ENCODE measurements at regions not wholly inside any gene's neighbourhood (a gene's known extent, or its start where the extent isn't known, plus 50 kb on each side); places are given as distances from the start of the nearest gene placed in this dataset.

- DNase-seq (ENCODE audit: low read depth in 1 of 2, low spot score in 1 of 2) (no peak), ATAC-seq (no peak), FAIRE-seq (no peak)
- Histone ChIP-seq H3K4me2 (no peak overlapping the region), H3K4me1 (no peaks in the 10 kb centered on the region), H3K4me3 (no peak overlapping the region), H3K27ac (no peak overlapping the region), H3K9me3 (no peaks in the 10 kb centered on the region)
- WGBS (ENCODE audit: missing lambda C conversion rate): 8% methylated on average over 2 of the region's 2 CpGs
- TF ChIP-seq ZSCAN20 (CRISPR knock-in tag; IDR thresholded peaks at IDR 0.05): no peak
- TF ChIP-seq HOXB5 (CRISPR knock-in tag; IDR thresholded peaks at IDR 0.05): no peak
- TF ChIP-seq HOXA7 (CRISPR knock-in tag; IDR thresholded peaks at IDR 0.05): no peak
- TF ChIP-seq CEBPB (IDR thresholded peaks at IDR 0.05): no peak
- no peak for TF ChIP-seq RAD21 (conservative IDR thresholded peaks at IDR 0.05 in 1 of 2, IDR thresholded peaks at IDR 0.05 in 1 of 2)
- TF ChIP-seq CBX8 (IDR thresholded peaks at IDR 0.05): no peak
- ChIA-PET CTCF (no interaction called here), POLR2A (no interaction called here)
Observed at GRCh38 chr18:30489890-30490643, 552.5 kb downstream of the DSC3 start.

GRCh38 chr18:30487962-30488361 lies 554.6 kb downstream of the DSC3 start:
- ChIA-PET POLR2A (no interaction called here), CTCF (no interaction called here)
- TF ChIP-seq, protein P1, sequence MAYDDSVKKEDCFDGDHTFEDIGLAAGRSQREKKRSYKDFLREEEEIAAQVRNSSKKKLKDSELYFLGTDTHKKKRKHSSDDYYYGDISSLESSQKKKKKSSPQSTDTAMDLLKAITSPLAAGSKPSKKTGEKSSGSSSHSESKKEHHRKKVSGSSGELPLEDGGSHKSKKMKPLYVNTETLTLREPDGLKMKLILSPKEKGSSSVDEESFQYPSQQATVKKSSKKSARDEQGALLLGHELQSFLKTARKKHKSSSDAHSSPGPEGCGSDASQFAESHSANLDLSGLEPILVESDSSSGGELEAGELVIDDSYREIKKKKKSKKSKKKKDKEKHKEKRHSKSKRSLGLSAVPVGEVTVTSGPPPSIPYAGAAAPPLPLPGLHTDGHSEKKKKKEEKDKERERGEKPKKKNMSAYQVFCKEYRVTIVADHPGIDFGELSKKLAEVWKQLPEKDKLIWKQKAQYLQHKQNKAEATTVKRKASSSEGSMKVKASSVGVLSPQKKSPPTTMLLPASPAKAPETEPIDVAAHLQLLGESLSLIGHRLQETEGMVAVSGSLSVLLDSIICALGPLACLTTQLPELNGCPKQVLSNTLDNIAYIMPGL (CRISPR knock-in tag; IDR thresholded peaks at IDR 0.05; ENCODE audit: borderline replicate concordance): no peak
- TF ChIP-seq BHLHE40 (IDR thresholded peaks at IDR 0.05; ENCODE audit: low read depth, low read length) (no peak), RARB (CRISPR knock-in tag; IDR thresholded peaks at IDR 0.05) (no peak), CBX8 (IDR thresholded peaks at IDR 0.05) (no peak), KDM5A (IDR thresholded peaks at IDR 0.05) (no peak), JUNB (IDR thresholded peaks at IDR 0.05) (no peak), MAFK (IDR thresholded peaks at IDR 0.05; ENCODE audit: partially characterized antibody) (no peak), HOXB13 (CRISPR knock-in tag; IDR thresholded peaks at IDR 0.05; ENCODE audit: low read depth) (no peak), HOXB5 (CRISPR knock-in tag; IDR thresholded peaks at IDR 0.05) (no peak), ZNF302 (CRISPR knock-in tag; IDR thresholded peaks at IDR 0.05) (no peak)
- TF ChIP-seq, protein P2, sequence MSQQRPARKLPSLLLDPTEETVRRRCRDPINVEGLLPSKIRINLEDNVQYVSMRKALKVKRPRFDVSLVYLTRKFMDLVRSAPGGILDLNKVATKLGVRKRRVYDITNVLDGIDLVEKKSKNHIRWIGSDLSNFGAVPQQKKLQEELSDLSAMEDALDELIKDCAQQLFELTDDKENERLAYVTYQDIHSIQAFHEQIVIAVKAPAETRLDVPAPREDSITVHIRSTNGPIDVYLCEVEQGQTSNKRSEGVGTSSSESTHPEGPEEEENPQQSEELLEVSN (IDR thresholded peaks at IDR 0.05; ENCODE audit: borderline replicate concordance, low read depth): no peak
- TF ChIP-seq, protein P3, sequence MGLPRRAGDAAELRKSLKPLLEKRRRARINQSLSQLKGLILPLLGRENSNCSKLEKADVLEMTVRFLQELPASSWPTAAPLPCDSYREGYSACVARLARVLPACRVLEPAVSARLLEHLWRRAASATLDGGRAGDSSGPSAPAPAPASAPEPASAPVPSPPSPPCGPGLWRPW (IDR thresholded peaks at IDR 0.05): no peak
- Histone ChIP-seq H3K9me3 (no peaks in the 10 kb centered on the region), H3K4me2 (no peak overlapping the region), H3K4me3 (no peak overlapping the region), H3K4me1 (no peaks in the 10 kb centered on the region), H3K27ac (no peak overlapping the region)
- no peak for FAIRE-seq
- DNase-seq (ENCODE audit: low read depth in 1 of 2, low spot score in 1 of 2): no peak
- 22% methylated on average over 2 of the region's 2 CpGs for WGBS (ENCODE audit: missing lambda C conversion rate)
- ATAC-seq: no peak

DNA sequence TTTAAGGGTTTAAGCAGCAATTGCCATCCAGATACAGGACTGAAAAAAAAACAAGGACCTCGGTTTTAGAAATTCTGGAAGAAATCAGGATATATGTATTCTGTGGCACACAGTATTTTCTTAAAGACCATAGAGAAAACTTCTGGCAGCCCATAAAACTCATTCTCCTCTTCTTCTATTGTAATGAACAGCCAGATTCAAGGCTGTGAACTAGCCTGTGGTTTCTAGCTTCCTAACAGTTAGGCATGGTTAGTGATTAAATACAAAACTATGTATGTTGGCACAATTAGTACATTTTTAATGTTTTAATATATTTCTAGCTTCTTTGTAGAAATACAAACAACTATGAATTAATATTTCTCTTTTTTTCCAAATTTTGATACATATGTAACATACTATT lies 555.7 kb downstream of the DSC3 start:
- no peak overlapping the region for H3K27ac ChIP-seq
- CTCF ChIA-PET: no interaction called here
- no peak overlapping the region for H3K4me3 ChIP-seq
- H3K9me3 ChIP-seq: no peaks in the 10 kb centered on the region
- POLR2A ChIA-PET: no interaction called here
- no peak overlapping the region for H3K4me2 ChIP-seq
- TF ChIP-seq RFX5 (IDR thresholded peaks at IDR 0.05): no peak
- TF ChIP-seq NR3C1 (IDR thresholded peaks at IDR 0.05): no peak
- no peak for TF ChIP-seq USF2 (IDR thresholded peaks at IDR 0.05)
- TF ChIP-seq GATA3 (IDR thresholded peaks at IDR 0.05; ENCODE audit: borderline replicate concordance): no peak
- TF ChIP-seq MAZ (IDR thresholded peaks at IDR 0.05; ENCODE audit: borderline replicate concordance, low read depth, low read length): no peak
- TF ChIP-seq, protein P2 (IDR thresholded peaks at IDR 0.05; ENCODE audit: borderline replicate concordance, low read depth): no peak
- TF ChIP-seq CEBPB (IDR thresholded peaks at IDR 0.05): no peak
- no peak for TF ChIP-seq MAFK (IDR thresholded peaks at IDR 0.05; ENCODE audit: partially characterized antibody)
- TF ChIP-seq RARB (CRISPR knock-in tag; IDR thresholded peaks at IDR 0.05): no peak
- TF ChIP-seq HEYL (CRISPR knock-in tag; IDR thresholded peaks at IDR 0.05): no peak
- no peak for TF ChIP-seq ESRRA (IDR thresholded peaks at IDR 0.05; ENCODE audit: borderline replicate concordance, low read length)
- TF ChIP-seq EHF (CRISPR knock-in tag; IDR thresholded peaks at IDR 0.05): no peak
- TF ChIP-seq ZNF302 (CRISPR knock-in tag; IDR thresholded peaks at IDR 0.05): no peak
- no peak for TF ChIP-seq RAD21 (conservative IDR thresholded peaks at IDR 0.05 in 1 of 2, IDR thresholded peaks at IDR 0.05 in 1 of 2)
- no peak for ATAC-seq
- no peak for DNase-seq (ENCODE audit: low read depth in 1 of 2, low spot score in 1 of 2)
- WGBS (ENCODE audit: missing lambda C conversion rate): 0% methylated on average over 1 of the region's 1 CpG
- H3K4me1 ChIP-seq: no peaks in the 10 kb centered on the region
- no peak for FAIRE-seq
